Stimulated activated naive CD8-positive, alpha-beta T cell treated with anti-CD3 and anti-CD28 coated beads, Interleukin-15, amount 100 ng/mL, for 72 hours (primary cell): ENCODE measurements at regions not wholly inside any gene's neighbourhood (a gene's known extent, or its start where the extent isn't known, plus 50 kb on each side); places are given as distances from the start of the nearest gene placed in this dataset.

ENCODE experiments used
- ATAC-seq: fragments of 150-1000 bp; cut with Tn5 transposase; 2 replicates; pipeline ENCODE4 v1.10.0; 2021; ENCODE audit warnings: mild to moderate bottlenecking, moderate library complexity
- DNase-seq, 2 donors: peaks; one replicate each; pipeline ENCODE4 v3.0.0; 2021 to 2022
- H3K27ac Mint-ChIP-seq, 2 donors: one replicate each; pipeline ENCODE4 v1.8.0; 2022; ENCODE audit warnings: mild to moderate bottlenecking in 2 of 2, mixed read lengths in 2 of 2, moderate library complexity in 2 of 2
- H3K27me3 Mint-ChIP-seq: one replicate; pipeline ENCODE4 v1.8.0; 2022; ENCODE audit warnings: mixed read lengths
- H3K4me1 Mint-ChIP-seq: one replicate; pipeline ENCODE4 v1.8.0; 2022; ENCODE audit warnings: mild to moderate bottlenecking, mixed read lengths
- H3K4me3 Mint-ChIP-seq, 2 donors: one replicate each; pipeline ENCODE4 v1.8.0; 2022; ENCODE audit warnings: mild to moderate bottlenecking in 2 of 2, mixed read lengths in 2 of 2, moderate library complexity in 1 of 2
- H3K9me3 Mint-ChIP-seq, 2 donors: one replicate each; pipeline ENCODE4 v1.8.0; 2022; ENCODE audit warnings: mixed read lengths in 2 of 2

DNA sequence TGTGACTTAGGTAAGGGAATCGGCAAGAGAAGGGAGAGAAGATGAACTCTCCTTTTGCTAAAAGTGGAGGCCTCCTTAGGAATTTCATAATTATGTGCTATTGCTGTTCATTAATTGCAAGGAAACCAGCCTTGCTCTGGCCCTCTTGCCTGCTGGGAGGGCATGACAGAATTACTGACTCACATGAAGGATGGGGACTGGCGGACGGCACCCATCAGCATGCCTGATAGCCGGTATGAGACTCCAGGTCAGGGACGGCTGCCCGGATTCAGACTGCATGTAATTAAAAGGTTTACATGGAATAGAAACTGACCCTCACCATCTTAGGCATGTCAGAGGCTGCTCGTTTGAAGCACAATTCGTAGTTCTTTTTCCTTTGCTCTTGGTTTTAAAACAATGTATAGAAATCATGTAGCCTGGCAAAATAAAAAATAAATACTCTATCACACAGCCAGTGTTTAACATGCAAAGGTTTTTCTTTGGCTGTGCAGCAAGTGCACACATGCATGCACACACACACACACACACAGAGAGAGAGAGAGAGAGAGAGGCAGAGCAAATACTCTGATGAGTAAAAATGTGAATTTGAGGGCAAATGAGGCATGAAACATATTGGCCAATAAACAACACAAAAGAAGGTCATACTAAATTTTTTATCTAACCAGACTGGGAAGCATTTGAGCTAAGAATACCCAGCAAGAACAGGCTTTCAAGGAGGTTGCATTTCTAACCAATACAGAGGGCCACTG, 82.7 kb downstream of the FOXB1 start:
- DNase-seq = no peak
- Mint-ChIP-seq H3K9me3 (no peaks in the 10 kb centered on the region), H3K4me1 (peaks cover 6% of the 10 kb centered on the region), H3K27ac (no peak overlapping the region), H3K4me3 (no peak overlapping the region), H3K27me3 (peaks cover 25% of the 10 kb centered on the region)
- ATAC-seq = no peak

DNA sequence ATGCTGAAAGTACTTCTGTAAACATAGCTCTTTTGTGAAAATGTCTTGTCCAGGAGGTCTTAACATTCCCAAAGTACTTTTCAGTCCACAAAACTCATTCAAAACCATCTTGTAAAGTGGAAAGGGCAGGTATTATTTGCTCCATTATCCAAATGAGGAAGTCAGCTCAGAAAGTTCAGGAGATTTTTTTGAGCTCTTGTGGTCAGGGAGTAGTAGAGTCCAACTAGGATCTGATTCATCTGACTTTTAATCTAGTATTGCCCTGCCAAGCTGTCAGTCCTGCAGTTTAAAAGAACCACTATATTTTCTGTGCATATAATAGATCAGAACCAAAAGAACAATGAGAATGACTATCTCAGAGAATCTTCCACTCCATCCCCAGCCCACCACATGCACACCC, 83.5 kb downstream of the FOXB1 start:
- peaks cover 29% of the 10 kb centered on the region for H3K27me3 Mint-ChIP-seq
- no peak for ATAC-seq
- no peaks in the 10 kb centered on the region for H3K9me3 Mint-ChIP-seq
- H3K27ac Mint-ChIP-seq = no peak overlapping the region
- DNase-seq = no peak
- H3K4me3 Mint-ChIP-seq = no peak overlapping the region
- peaks cover 6% of the 10 kb centered on the region for H3K4me1 Mint-ChIP-seq

DNA sequence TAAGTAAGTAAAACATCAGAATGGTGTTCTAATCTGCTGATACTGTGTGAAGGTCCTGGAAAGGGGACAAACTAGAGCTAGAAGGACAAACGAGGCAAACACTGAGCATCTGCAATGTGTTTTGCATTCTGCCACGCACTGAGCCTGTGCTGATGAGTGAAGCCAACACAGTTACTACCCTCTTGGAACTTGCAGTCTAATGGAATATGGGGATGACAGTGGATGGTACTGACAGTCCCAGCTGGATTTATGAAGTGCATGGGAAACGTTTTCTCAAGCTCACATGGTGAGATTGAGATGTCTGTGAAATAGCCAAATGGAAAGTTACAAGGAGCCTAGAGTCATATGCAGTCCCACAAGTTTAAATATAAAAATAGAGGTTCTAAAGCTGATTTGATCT, 86.6 kb downstream of the FOXB1 start:
- DNase-seq (no peak), ATAC-seq (no peak)
- H3K27me3 Mint-ChIP-seq = peaks cover 24% of the 10 kb centered on the region
- no peak overlapping the region for H3K27ac Mint-ChIP-seq
- peaks cover 6% of the 10 kb centered on the region for H3K4me1 Mint-ChIP-seq
- no peaks in the 10 kb centered on the region for H3K9me3 Mint-ChIP-seq
- no peak overlapping the region for H3K4me3 Mint-ChIP-seq

DNA sequence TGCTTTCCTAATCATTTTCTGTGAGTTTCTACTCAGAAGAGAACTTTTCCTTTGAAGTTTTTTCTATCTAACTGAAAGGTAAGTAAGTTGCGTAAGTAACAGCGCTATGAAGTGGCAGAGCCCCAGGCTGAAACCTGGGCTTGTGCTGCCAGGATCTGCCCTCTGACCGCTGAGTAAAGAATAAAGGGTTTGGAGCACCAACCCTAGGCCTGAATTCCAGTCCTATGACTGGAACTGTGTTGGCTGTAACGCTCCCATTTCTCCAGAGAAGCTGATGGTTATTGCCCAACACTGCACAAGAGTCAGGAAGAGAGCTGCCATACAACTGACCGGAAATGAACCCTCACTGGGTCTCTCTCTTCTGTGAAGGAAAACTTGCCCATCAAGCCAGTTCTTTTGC, 87.0 kb downstream of the FOXB1 start:
- no peak for ATAC-seq

DNA sequence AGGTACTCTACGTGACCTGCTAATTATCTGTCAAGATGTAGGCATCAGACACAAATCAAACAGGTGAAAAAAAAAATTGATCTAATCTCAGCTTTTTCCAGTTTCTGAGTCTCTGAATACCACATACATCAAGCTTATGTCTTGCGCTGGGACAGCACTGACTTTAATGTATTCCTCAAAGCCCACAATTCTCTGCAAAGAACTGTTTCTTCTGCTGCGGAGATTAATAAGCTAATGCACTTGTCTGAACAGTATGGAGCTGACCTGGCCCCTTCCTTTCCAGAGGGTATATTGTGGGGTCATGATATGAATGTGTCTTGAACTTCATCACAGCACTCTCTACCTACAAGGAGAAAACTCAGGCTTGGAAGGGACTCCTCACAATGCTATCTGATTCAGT, 87.8 kb downstream of the FOXB1 start:
- H3K27me3 Mint-ChIP-seq = peaks cover 21% of the 10 kb centered on the region
- DNase-seq (no peak), ATAC-seq (no peak)
- no peak overlapping the region for H3K27ac Mint-ChIP-seq
- peaks cover 3% of the 10 kb centered on the region for H3K4me1 Mint-ChIP-seq
- H3K4me3 Mint-ChIP-seq = no peak overlapping the region
- H3K9me3 Mint-ChIP-seq = no peaks in the 10 kb centered on the region

More for the DNA sequence above, 87.0 kb downstream of the FOXB1 start:
- Mint-ChIP-seq H3K4me3 (no peak overlapping the region), H3K27me3 (peaks cover 21% of the 10 kb centered on the region), H3K9me3 (no peaks in the 10 kb centered on the region), H3K4me1 (peaks cover 6% of the 10 kb centered on the region), H3K27ac (no peak overlapping the region)
- DNase-seq = no peak

DNA sequence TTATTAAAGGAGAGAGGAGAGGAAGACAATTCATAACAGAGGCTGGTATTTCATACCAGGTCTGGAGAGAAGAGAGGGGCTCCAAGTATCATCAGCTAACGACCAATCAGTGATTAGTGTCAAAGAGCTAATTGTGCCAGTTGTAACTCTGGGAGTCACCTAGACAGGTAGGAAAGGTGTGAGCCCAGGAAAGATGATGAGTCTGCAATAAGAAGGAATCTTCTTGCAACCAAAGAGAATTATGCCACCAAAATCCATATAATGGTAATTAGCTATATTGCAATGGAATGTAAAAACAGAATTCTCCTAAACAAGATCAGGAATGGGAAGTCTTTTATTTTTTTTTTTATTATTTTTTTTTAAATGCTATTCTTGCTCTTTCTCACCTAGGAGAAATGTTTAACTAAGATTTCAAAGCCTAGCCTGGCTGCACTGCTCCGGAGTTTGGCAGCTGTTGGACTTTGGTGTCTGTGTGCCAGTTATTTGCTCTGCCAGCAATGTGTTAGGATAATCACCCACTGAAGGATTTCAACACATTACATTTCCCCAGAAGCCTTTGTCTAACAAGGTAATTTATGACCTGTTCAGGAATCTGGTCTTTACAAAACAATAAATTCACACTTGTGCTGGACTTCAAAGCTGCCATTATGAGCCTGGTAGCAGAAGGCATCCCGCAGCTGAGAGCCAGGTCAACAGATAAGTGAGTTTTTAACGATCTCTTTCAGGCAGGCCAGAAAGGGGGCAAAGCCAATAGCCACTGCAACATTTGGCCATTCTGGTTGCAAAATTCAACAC, 89.4 kb downstream of the FOXB1 start:
- Mint-ChIP-seq H3K9me3 (no peaks in the 10 kb centered on the region), H3K4me1 (no peaks in the 10 kb centered on the region), H3K4me3 (no peak overlapping the region), H3K27ac (no peak overlapping the region), H3K27me3 (peaks cover 13% of the 10 kb centered on the region)
- DNase-seq (no peak), ATAC-seq (no peak)

DNA sequence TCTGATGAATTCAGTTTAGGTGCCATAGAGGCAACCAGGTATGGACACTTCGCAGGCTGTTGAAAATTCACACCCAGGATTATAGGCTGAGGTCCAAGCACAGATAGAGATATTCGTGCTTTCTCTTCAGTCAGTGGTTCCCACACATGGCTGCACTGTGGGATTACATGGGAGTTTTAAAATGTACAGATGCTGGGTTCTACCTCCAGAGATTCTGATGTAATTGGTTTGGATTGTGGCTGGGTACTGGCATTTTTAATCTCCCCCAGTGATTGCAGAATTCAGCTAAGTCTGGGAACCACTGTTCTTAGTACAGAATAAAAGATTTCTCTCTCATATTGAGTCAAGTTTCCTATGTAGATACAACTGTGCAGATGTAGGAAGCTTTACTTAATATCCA, 91.6 kb downstream of the FOXB1 start:
- ATAC-seq = no peak
- H3K4me1 Mint-ChIP-seq = no peaks in the 10 kb centered on the region
- no peak for DNase-seq
- H3K27ac Mint-ChIP-seq = no peak overlapping the region
- no peaks in the 10 kb centered on the region for H3K9me3 Mint-ChIP-seq
- no peak overlapping the region for H3K4me3 Mint-ChIP-seq
- peaks cover 24% of the 10 kb centered on the region for H3K27me3 Mint-ChIP-seq

DNA sequence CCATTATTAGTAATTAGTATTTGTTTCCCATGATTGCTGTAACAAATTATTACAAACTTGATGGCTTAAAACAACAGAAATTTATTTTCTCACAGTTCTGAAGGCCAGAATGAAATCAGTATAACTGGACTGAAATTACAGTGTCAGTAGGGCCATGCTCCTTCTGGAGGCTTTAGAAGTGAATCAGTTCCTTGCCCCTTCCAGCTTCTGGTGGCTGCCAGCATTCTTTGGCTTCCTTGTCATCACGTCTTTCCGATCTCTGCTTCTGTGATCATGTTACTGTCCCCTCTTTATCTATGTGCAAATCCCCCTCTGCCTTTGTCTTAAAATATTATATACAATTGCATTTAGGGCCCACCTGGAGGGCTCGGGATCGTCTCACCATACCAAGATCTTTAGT, 92.0 kb downstream of the FOXB1 start:
- H3K4me1 Mint-ChIP-seq = no peaks in the 10 kb centered on the region
- no peaks in the 10 kb centered on the region for H3K9me3 Mint-ChIP-seq
- H3K27me3 Mint-ChIP-seq = peaks cover 23% of the 10 kb centered on the region
- no peak for DNase-seq
- H3K4me3 Mint-ChIP-seq = no peak overlapping the region
- no peak overlapping the region for H3K27ac Mint-ChIP-seq
- no peak for ATAC-seq

DNA sequence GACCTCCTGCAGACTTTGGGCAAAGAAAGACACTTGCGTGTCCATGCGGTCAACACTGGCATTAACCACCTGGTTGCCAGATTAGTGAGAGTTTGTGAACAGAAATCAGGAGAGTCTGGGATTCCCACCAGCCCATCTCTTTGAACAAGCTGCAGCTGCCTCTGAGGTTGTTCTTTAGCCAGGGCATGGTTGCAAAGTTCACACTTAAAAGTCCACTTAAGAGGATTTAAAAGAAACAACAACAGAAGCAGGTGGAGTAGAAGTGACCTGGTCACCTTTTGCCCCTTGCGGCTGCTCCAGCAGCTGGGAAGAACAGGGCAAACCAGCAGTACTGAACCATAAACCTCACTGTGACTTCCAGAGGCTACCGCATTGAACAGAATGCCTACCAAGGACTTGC, 97.3 kb downstream of the FOXB1 start:
- peaks cover 12% of the 10 kb centered on the region for H3K27me3 Mint-ChIP-seq
- DNase-seq (no peak), ATAC-seq (no peak)
- H3K9me3 Mint-ChIP-seq = no peaks in the 10 kb centered on the region
- H3K27ac Mint-ChIP-seq = no peak overlapping the region
- H3K4me1 Mint-ChIP-seq = no peaks in the 10 kb centered on the region
- no peak overlapping the region for H3K4me3 Mint-ChIP-seq

DNA sequence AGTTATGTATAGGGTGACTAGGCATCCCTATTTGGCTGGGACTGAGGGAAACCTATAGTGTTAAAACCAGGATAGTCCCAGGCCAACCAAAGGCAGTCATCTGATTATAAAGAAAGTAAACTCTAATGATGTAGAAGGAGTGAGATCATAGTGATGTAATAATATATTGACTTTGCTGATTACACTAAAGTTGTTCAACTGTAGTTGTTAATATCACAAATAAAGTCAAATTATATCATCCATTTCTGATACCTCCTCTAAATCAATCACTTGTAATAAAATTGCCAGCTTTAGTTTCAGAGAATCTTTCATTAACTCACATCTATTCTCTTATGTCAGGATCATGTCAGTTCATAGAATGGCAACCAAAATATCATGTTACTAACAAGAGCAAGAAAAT, 98.6 kb downstream of the FOXB1 start:
- no peaks in the 10 kb centered on the region for H3K9me3 Mint-ChIP-seq
- H3K27ac Mint-ChIP-seq = no peak overlapping the region
- no peak for ATAC-seq
- no peaks in the 10 kb centered on the region for H3K4me1 Mint-ChIP-seq
- peaks cover 21% of the 10 kb centered on the region for H3K27me3 Mint-ChIP-seq
- DNase-seq = no peak
- H3K4me3 Mint-ChIP-seq = no peak overlapping the region

DNA sequence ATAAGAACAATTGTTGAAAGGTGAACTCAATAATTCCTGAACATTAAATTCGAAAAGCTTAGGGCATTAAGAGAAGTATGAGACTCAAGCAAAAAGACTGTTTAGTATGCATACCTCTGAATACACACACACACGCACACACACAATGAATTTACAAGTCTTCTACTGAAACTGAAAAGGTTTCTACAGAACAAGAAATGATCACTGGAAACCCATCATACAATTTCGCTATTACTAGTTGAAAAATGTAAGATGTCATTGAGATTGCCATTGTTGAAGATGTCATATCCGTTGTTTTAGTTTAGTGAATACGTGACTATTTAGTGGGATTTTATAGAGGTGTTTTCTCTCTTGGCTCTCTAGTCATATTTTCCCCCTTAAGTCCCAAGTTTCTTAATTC, 106.8 kb downstream of the FOXB1 start:
- Mint-ChIP-seq H3K27ac (no peak overlapping the region), H3K4me1 (peaks cover 19% of the 10 kb centered on the region), H3K27me3 (peaks cover 14% of the 10 kb centered on the region), H3K4me3 (no peak overlapping the region), H3K9me3 (no peaks in the 10 kb centered on the region)
- ATAC-seq = peak; percentile 49
- DNase-seq = no peak

DNA sequence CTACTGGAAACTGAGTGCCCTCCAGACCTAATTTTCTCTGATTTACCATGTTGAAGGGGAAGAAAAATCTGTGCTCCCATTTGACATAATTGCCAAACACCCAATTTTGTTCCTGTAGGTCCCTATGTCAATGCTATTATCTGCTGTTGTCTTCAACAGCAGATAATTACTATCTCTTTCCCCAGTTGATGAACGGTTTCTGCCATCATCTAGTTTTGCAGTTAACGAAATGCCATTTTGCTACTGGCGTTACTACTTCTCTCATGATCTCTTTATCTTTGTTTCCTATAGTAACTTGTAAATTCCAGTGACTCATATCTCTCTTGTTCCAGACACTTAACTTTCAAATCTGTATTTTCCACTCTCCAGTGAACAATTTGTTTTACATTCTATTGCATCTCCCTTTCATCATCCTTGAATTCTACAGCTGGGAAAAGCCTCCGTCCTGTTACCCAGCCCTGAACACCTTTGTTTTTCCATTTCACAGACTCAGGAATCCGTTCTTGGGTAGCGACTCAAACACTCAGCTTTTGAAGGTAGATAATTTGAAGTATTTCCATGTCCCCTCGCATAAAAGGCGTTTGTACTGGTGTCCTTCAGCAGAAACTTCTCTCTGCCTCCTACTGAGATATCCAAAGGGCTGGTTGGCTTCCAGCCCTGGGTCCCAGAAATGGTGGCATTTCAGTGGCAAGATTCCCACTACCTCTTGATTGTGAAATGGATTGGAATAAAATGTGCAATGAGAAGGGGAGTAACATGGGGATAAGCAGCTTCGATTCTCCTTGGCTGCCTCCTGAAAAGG, 111.7 kb downstream of the FOXB1 start:
- peaks cover 8% of the 10 kb centered on the region for H3K27me3 Mint-ChIP-seq
- ATAC-seq (no peak), DNase-seq (no peak)

DNA sequence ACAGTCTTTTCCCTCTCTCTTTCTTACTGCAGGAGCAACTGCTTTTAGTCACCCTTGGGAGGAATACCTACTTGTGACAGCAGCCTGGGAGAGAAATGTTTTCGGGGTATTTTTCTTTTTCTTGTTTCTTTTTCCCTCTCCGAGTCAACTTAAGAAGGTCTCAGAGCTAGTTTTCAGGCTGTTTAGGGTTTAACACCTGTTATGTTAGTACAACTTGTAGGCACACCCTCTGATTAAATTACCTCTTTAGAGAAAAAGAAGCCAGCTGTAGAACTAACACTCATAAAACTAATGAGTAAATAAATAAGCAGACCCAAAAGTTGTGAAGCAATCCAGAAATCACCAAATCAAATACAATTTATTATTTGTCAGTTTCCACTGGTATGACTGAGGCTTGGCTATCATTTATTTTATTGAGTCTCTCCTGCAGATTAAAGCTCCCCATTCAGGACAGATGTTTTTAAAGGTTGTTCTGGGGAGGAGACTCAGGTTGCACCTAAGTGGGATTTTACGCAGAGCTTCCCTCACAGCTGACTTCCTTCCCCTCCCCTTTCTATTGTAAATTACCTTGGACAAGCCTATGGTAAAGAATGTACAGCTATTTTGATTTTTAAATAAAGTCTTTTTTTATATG, 112.5 kb downstream of the FOXB1 start:
- H3K9me3 Mint-ChIP-seq = no peaks in the 10 kb centered on the region
- H3K4me3 Mint-ChIP-seq = no peak overlapping the region
- H3K27me3 Mint-ChIP-seq = peaks cover 8% of the 10 kb centered on the region
- H3K4me1 Mint-ChIP-seq = peaks cover 55% of the 10 kb centered on the region
- ATAC-seq = no peak
- peak overlapping the region in 1 of 2 donors; percentile 63 for H3K27ac Mint-ChIP-seq
- no peak for DNase-seq

More for the DNA sequence above, 111.7 kb downstream of the FOXB1 start:
- Mint-ChIP-seq H3K27ac (peak overlapping the region; percentile 2 to 7), H3K4me1 (peaks cover 51% of the 10 kb centered on the region), H3K9me3 (no peaks in the 10 kb centered on the region), H3K4me3 (no peak overlapping the region)

DNA sequence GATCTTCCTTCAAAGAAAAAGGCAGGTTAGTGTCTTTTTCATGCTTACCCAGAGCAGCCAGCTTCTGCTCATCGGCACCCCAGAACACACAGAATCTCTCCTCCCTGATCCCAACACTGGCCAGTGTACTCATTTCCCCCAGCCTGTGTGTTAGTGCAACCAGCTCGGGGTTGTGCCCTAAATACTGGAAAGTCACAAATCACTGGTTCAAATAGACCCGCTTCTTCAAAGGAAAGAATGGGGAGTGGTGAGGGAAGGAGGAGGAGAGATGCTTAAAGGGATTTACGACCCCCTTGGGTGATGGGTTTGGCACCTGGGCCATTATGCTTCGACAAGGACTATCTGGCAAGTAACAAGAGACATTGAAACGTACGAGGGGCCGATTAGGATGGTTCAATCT, 114.0 kb downstream of the FOXB1 start:
- Mint-ChIP-seq H3K4me3 (no peak overlapping the region), H3K27me3 (peaks cover 8% of the 10 kb centered on the region), H3K27ac (no peak overlapping the region), H3K9me3 (no peaks in the 10 kb centered on the region), H3K4me1 (peaks cover 61% of the 10 kb centered on the region)
- DNase-seq = no peak
- no peak for ATAC-seq

DNA sequence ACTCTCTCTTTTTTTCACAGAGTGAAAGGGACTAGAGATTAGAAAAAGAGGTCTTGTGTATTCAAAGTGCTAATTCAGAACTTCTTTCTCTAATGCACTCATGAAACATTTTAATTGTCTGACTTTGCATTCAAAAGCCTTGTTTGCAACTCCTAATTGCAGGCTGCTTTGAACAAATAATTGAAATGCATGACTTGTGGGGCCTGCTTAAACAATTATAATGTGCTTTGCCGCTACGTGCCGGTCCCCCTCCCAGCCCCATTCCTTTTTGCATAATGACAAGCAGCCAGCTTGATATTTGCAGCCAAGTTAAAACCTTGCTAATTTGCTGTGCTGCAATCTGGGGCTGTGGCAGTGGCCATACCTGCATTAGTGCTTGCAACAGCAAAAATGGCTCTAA, 114.5 kb downstream of the FOXB1 start:
- Mint-ChIP-seq H3K4me1 (peaks cover 61% of the 10 kb centered on the region), H3K27ac (no peak overlapping the region), H3K9me3 (no peaks in the 10 kb centered on the region), H3K27me3 (peaks cover 8% of the 10 kb centered on the region), H3K4me3 (no peak overlapping the region)
- ATAC-seq (no peak), DNase-seq (no peak)
